GM21528 (cell line): ENCODE measurements at regions not wholly inside any gene's neighbourhood (a gene's known extent, or its start where the extent isn't known, plus 50 kb on each side); places are given as distances from the start of the nearest gene placed in this dataset.

Experiments used
- ATAC-seq: cut with Tn5 transposase; IDR thresholded peaks from one replicate; pipeline ENCODE4 v1.9.1; 2021; ENCODE audit warnings: mild to moderate bottlenecking, moderate library complexity; ENCODE audit not compliant: unreplicated experiment, low FRiP score

DNA sequence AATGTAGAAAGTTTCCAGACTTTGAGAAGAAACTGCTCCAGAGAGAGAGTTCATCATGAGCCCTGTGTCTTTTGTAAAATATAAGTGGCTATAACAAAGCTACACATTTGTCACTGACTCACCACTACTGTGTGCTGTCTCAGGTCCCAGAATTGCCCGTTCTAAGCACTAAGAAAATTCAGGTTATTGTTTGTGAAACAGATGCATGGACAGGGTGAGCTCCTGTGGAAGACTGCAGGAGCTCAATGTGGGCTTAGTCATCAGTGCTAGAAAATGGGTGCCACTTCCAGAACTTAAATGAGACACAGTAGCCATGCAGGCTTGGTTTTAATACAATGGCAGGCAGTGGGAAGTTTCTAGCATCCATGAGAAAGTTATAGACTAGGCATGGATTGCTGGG is 251.4 kb upstream of the RBMY1B start:
- no peak for ATAC-seq

GRCh38 chrY:21260325-21260724 is 250.8 kb upstream of the RBMY1B start:
- peak; percentile 58 for ATAC-seq

- ATAC-seq = no peak
These were observed 250.0 kb upstream of the RBMY1B start for GRCh38 chrY:21261158-21261557.

DNA sequence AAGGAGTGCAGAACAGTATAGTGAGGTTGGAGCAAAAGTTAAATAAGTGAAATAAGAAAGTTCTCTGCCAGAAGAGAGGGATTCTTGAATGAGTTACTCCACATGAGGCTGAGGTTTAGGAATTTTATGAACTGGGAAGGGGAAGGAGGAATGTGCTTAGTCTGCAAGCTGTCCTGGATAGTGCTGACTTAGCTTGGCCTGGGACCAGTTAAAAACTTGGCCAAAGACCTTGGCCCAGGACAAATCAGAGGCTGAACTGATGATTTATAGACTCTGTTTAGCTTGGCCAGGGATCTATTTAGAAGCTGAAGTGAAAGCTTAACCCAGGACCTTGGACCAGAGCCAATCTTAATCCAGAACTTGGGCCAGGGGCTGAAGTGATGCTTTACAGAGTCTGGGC is 244.4 kb upstream of the RBMY1B start:
- ATAC-seq = no peak

- ATAC-seq = no peak
These were observed 244.0 kb upstream of the RBMY1B start for GRCh38 chrY:21267164-21267563.

DNA sequence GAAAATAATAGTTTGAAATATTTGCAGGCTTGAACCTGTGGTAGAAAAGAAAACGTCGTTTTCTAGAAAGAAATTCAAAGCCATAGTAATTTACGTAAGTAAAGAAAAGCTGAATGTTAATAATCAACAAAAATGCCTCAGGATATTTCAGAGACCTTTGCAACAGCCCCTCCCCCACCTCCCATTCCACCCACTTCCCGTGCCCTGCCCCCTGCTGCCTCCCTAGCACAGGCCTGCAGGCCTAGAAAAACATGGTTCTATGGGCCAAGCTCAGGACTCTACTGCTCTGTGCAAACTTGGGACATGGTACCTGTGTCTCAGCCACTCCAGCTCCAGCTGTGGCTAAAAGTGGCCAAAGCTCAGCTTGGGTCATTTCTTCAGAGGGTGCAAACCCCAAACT is 223.4 kb upstream of the RBMY1B start:
- no peak for ATAC-seq

DNA sequence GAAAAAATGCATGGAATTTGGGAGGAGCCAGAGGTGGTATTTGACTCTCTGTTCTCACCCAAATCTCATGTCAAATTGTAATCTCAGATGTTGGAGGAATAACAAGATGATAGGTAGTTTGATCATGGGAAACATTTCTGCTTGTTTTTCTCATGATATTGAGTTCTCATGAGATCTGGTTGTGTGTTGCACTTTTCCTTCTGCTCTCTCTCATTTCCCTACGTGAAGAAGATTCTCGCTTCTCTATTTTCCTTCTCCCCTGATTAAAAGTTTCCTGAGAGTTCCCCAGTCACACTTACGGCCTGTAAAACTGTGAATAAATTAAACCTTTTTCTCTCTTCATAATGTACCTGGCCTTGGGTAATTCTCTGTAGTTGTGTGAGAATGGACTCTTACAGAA is 222.2 kb upstream of the RBMY1B start:
- no peak for ATAC-seq

GRCh38 chrY:21295206-21295605 is 215.9 kb upstream of the RBMY1B start:
- ATAC-seq = no peak

GRCh38 chrY:21302278-21302677 is 208.9 kb upstream of the RBMY1B start:
- ATAC-seq = no peak

- no peak for ATAC-seq
These were observed 195.8 kb upstream of the RBMY1B start for GRCh38 chrY:21315366-21315765.
